ENCODE measurements at regions not wholly inside any gene's neighbourhood (a gene's known extent, or its start where the extent isn't known, plus 50 kb on each side); places are given as distances from the start of the nearest gene placed in this dataset.

- no peak overlapping the region for H3K4me3 ChIP-seq
- DNase-seq (ENCODE audit: extremely low spot score in 2 of 2): no peak
- TF ChIP-seq POLR2A (IDR thresholded peaks at IDR 0.05) (no peak), POLR2AphosphoS5 (IDR thresholded peaks at IDR 0.05; ENCODE audit: insufficient read depth in 1 of 2, low read depth in 1 of 2) (no peak), CTCF (IDR thresholded peaks at IDR 0.05) (no peak)
- H3K9me3 ChIP-seq: peaks cover 4% of the 10 kb centered on the region
- H3K4me1 ChIP-seq: no peaks in the 10 kb centered on the region
- no peak overlapping the region for H3K27ac ChIP-seq
- H3K36me3 ChIP-seq: no peaks in the 10 kb centered on the region
- no peaks in the 10 kb centered on the region for H3K27me3 ChIP-seq
- intact Hi-C loops (cut with DNase I): no loop called here
Observed at GRCh38 chr14:76688383-76688671, 72.9 kb upstream of the VASH1 start.

- TF ChIP-seq CTCF (IDR thresholded peaks at IDR 0.05) (no peak), POLR2AphosphoS5 (IDR thresholded peaks at IDR 0.05; ENCODE audit: insufficient read depth in 1 of 2, low read depth in 1 of 2) (no peak), POLR2A (IDR thresholded peaks at IDR 0.05) (no peak)
- intact Hi-C loops (cut with DNase I): no loop called here
- no peak overlapping the region for H3K27ac ChIP-seq
- H3K36me3 ChIP-seq: no peaks in the 10 kb centered on the region
- no peak overlapping the region for H3K4me3 ChIP-seq
- no peak for DNase-seq (ENCODE audit: extremely low spot score in 2 of 2)
- no peaks in the 10 kb centered on the region for H3K4me1 ChIP-seq
- H3K27me3 ChIP-seq: no peaks in the 10 kb centered on the region
- H3K9me3 ChIP-seq: peaks cover 4% of the 10 kb centered on the region
Observed at GRCh38 chr14:76690502-76691105, 70.7 kb upstream of the VASH1 start.

- no peak for DNase-seq (ENCODE audit: extremely low spot score in 2 of 2)
- H3K27ac ChIP-seq: no peak overlapping the region
- no peaks in the 10 kb centered on the region for H3K4me1 ChIP-seq
- no peak overlapping the region for H3K4me3 ChIP-seq
- intact Hi-C loops (cut with DNase I): no loop called here
- H3K9me3 ChIP-seq: no peaks in the 10 kb centered on the region
- TF ChIP-seq POLR2AphosphoS5 (IDR thresholded peaks at IDR 0.05; ENCODE audit: insufficient read depth in 1 of 2, low read depth in 1 of 2): no peak
- TF ChIP-seq CTCF (IDR thresholded peaks at IDR 0.05): no peak
- TF ChIP-seq POLR2A (IDR thresholded peaks at IDR 0.05): no peak
- no peaks in the 10 kb centered on the region for H3K36me3 ChIP-seq
- no peaks in the 10 kb centered on the region for H3K27me3 ChIP-seq
Observed at GRCh38 chr14:76694106-76694505, 67.2 kb upstream of the VASH1 start.

GRCh38 chr14:76695263-76695920 lies 65.9 kb upstream of the VASH1 start:
- intact Hi-C loops (cut with DNase I): no loop called here
- peak in 1 of 2 donors; percentile 29 for DNase-seq (ENCODE audit: extremely low spot score in 2 of 2)
- Histone ChIP-seq H3K27ac (no peak overlapping the region), H3K27me3 (no peaks in the 10 kb centered on the region), H3K4me1 (no peaks in the 10 kb centered on the region), H3K4me3 (no peak overlapping the region), H3K36me3 (no peaks in the 10 kb centered on the region), H3K9me3 (no peaks in the 10 kb centered on the region)
- TF ChIP-seq POLR2A (IDR thresholded peaks at IDR 0.05): no peak
- TF ChIP-seq POLR2AphosphoS5 (IDR thresholded peaks at IDR 0.05; ENCODE audit: insufficient read depth in 1 of 2, low read depth in 1 of 2): no peak
- no peak for TF ChIP-seq CTCF (IDR thresholded peaks at IDR 0.05)

- DNase-seq (ENCODE audit: extremely low spot score in 2 of 2): peak in 1 of 2 donors; percentile 18
- H3K4me3 ChIP-seq: no peak overlapping the region
- TF ChIP-seq POLR2A (IDR thresholded peaks at IDR 0.05) (no peak), POLR2AphosphoS5 (IDR thresholded peaks at IDR 0.05; ENCODE audit: insufficient read depth in 1 of 2, low read depth in 1 of 2) (no peak), CTCF (IDR thresholded peaks at IDR 0.05) (no peak)
- H3K27me3 ChIP-seq: no peaks in the 10 kb centered on the region
- H3K27ac ChIP-seq: no peak overlapping the region
- intact Hi-C loops (cut with DNase I): no loop called here
- no peaks in the 10 kb centered on the region for H3K9me3 ChIP-seq
- no peaks in the 10 kb centered on the region for H3K36me3 ChIP-seq
- H3K4me1 ChIP-seq: no peaks in the 10 kb centered on the region
Observed at GRCh38 chr14:76696361-76696760, 64.9 kb upstream of the VASH1 start.

Measured in vagina (tissue), 2 donors.